Inflammatory macrophage treated with lipopolysaccharide for 4 hours (primary cell): ENCODE measurements at regions not wholly inside any gene's neighbourhood (a gene's known extent, or its start where the extent isn't known, plus 50 kb on each side); places are given as distances from the start of the nearest gene placed in this dataset.

Source experiments
- DNase-seq: peaks from one replicate; pipeline ENCODE4 v3.0.0-alpha.2; 2020

DNA sequence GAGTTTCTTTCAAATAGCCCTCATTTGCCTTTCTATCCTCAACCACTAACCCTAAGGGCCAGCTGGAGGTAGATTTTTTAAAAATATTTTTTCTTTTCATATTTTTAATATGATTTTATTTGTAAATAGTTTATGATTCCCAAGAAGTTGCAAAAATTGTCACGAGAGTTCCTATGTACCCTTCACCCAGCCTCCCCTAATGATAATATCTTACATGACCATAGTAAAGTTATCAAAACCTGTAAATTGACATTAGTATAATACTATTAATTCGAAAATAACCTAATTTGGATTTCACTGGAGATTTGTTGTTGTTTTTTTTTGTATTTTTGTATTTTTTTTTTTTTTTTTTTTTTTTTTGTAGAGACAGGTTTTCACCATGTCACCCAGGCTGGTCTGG is 495.5 kb downstream of the MIAT start:
- no peak for DNase-seq

DNA sequence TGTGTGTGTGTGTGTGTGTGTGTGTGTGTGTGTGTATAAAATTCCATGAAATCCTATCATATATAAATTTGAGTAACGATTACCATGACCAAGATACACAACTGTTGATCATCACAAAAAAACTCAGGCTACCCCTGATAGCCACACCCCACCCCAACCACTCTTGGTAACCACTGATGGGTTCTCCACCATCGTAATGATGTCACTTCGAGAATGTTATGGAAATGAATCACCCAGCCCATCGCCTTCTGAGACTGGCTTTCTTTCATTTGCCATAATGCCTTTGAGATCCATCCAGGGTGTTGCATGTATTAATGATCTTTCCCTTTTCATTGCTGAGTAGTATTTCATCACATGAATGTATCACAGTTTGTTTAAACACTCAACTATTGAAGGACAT is 496.0 kb downstream of the MIAT start:
- no peak for DNase-seq

DNA sequence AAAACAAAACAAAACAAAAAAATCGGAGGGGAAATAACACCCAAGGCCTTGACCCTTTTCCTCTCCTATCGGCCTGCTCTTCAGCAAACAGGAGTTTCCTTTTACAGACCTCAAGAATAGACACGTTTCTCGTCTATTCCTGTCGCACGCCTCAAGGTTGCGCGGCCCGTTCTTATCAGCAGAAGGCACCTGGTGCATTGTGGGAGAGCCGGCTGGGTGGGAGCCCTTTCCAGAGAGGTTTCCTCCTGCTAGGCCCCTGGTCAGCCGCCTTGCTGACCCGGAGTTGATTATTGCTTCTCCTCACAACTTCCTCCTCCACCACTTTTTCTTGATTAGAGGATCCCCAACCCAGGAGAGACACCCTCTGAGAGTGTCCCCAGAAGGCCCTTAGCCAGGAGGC is 497.3 kb downstream of the MIAT start:
- DNase-seq = no peak

DNA sequence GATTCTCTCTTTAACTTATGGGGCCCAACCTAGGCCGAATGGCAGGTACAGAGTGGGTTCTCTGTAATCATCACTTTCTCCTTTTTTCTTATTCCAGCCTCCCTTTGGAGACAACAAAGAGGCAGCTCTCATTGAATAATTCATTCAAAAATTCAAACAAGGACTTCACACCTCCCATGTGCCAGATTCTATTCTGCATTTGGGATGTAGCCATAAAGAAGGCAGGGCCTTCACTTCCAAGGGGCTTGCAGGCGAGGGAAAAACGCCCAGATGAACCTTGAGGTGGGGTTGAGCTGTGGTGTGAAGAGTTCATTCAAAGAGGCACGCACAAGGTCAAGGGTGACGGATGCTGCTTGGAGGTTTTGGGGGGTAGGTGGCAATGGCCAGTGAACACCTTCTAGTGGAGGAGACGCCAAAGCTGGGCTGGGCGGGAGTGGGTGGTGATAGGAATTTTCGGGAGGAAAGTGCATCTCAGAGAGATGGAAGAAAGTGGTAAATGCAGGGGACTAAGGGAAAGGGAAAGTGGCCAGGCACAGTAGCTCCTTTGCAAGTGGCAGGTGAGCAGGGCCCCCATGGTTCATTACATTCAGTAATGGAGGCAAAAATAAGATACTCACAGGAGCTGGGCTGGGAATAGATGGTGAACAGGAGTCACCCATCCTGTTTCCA is 499.6 kb downstream of the MIAT start:
- DNase-seq = no peak

DNA sequence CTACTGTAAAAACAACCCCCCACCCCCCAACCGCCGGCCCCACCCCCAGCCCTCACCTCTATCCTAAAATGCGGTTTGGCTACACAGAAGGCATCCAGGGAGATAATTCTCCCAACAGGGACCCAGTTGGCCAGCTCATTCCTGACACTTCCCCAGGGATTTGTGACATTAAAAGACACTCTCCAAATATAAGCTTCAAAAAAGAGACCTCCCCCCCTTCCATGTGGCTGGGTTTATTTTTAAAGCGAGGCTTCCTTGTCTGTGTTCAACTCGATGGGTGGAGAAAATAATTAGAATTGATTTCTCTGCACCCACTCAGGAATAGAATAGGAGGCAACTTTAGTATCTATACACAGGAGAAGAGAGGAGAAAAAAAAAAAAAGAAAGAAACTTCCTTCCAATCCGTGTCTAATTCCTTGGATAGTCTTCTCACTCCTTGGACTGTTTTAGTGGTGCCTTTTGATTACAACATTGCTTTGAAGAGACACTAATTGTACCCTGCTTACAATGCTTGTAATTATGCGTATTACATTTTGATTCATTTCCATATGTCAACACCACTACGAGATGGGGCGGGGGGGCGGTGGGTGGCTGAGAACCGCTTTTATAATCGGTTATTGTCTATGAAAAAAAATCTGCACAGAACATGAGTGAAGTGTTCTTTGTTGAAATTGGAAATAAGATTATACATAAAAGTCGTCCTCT is 500.4 kb downstream of the MIAT start:
- no peak for DNase-seq

DNA sequence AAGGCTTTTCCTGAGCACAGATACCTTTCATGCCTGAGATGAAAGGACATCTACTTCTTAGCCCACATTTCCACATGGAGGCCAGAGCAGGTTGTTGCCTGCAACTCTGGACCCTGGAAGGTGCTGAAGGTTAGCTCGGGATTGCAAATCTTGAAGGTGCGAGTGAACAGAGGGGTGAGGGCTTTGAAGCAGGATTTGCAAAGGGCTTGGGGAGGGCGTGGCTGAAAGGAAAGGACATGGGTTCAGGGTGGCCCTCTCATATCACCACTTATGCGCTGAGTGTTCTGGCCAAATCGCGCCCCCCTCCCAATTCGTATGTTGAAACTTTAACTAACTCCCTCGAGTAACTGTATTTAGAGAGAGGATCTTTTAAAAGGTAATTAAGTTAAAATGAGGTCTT is 501.6 kb downstream of the MIAT start:
- DNase-seq = no peak

DNA sequence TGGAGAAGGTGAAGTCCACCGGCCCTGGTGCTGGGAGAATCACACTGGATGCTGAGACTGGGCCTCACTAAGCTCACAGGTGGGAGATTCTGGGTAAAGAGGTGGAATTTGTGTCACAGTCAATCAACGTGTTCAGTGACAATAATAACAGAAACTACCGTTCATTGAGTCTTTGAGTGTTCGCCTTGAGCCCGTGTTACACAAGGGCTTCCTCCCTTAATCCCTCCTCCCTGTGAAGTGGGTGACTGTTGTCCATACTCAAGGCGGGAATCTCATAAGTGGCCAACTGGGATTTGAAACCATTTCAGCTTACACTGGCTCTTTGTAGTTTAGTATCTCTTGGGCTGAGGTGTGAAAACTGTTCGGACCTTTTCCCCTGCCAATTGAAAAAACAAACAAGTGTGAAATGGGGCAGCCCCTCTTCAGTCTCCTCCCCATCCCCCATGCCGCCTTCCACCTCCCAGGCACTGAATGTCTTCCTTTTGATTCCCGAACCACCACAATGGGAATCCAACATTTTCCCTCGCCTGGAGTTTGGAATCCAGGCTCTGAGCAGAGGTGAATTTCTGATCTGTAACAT is 502.4 kb downstream of the MIAT start:
- DNase-seq = no peak

DNA sequence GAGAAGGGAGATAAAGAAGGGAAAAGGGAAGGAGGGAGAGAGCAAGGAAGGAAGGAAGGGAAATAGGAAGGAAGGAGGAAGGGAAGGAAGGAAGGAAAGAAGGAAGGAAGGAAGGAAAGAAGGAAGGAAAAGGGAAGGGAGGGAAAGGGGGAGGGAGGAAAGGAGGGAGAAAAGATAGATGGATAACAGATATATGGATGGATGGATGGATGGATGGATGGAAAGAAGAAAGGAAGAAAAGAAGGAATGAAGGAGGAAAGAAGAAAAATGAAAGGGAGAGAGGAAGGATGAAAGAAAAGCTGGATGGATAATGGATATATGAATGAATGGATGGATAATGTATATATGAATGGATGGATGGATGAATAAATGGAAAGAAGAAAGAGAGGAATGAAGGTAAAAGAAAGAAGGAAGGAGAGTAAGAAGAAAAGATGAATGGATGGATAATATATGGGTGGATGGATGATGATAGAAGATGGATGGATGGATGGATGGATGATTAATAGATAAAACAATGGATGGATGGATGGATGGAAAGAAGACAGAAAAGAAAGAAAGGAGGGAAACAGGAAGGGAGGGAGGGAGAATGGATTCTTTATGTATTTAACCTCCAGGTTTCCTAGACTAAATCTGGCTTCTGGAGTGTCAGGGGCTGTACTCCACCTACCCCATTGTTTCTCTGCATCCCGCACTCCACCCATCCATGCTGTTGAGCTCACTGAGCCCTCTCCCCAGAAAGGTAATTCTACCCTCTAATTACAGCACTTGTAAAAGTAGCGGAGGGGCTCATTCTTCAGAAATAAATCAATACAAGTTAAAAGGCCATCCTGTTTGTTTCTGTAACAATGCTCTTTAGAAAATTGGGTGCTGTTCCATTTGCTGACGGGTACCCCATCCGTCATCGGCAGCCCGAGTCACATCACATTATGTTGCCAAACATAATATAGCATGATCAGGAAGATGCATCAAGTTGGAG is 506.1 kb downstream of the MIAT start:
- DNase-seq = no peak

DNA sequence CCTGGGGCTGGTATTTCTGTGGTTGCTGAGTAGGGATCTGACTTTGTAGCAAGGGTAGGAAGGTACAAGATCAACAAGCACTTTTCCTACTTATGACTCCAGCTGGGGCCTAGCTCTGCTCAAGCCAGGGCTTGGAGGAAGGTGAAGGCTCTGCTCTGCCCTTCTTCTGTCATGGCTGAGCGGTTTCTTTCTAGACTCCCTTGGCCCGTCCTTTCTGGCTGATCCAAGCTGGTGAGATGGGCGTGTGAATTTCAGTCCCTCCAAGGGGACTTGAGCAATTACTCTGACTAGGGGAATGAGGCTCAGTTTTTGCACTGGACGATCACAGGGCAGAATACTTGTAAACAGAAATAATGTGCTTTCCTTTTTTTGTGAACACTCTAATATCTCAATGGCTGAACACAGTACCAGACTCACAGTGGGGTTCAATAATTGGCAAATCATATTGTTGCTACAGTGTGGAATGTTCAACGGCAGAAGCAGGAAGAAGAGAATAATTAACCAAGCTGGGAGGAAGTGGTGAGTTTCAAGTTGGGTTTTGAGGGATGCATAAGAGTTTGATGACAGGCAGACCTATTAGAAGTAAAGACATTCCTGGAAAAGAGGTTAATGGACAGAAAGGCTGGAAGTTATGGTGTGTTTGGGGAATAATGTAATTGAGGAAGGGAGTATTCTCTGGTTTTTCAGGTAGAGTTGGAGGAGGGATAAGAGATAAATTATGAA is 507.6 kb downstream of the MIAT start:
- DNase-seq = no peak

DNA sequence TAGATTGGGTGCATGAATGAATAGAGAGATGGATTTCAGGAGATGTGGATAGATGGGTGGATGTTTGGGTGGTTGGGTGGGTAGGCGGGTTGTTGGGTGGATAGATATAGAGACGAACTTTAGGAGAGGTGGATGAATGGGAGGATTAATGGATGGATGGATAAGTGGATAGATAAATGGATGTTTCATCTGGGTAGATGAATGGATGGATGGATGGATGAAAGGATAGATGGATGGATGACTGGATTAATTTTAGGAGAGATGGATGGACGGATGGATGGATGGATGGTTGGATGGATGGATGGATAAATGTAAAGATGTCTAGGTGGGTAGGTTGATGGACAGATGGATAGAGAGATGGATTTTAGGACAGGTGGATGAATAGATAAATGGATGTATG is 511.3 kb downstream of the MIAT start:
- DNase-seq = no peak

DNA sequence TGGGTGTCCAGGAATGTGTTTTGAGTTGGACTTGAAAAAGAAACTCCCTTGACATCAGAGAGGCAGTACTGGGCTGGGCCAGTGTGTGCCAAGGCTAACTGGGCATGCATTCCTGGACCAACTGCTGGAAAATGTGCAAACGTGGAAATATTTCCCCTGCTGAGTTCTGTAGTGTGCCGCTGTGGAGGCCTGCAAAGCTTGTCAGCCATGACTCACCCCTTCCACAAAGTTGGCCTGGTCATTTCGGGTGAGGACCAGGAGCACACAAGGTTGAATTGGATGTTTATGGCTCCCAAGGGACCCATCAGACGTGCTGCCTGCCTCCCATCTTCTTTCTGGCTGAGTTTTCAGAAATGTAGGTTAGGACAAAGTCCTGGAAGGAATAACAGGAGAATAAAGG is 513.1 kb downstream of the MIAT start:
- no peak for DNase-seq

DNA sequence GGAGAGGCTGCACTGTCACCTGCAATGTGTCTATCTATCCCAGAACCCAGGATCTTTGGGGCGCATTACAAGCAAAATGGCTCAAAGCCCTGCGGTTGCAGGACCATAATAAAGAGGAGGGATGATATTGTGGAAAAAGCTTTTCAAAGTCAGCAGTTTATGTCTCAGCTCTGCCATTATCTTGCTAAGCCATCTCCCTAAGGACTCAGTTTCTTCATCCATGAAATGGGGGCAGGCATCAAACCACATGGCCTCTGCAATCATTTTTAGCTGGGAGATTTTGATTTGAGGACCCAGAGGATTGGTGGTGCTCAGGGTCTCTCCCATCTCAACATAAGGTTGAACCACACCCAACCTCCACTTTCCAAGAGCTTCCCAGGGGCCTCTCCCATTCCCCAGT is 513.8 kb downstream of the MIAT start:
- DNase-seq = no peak

DNA sequence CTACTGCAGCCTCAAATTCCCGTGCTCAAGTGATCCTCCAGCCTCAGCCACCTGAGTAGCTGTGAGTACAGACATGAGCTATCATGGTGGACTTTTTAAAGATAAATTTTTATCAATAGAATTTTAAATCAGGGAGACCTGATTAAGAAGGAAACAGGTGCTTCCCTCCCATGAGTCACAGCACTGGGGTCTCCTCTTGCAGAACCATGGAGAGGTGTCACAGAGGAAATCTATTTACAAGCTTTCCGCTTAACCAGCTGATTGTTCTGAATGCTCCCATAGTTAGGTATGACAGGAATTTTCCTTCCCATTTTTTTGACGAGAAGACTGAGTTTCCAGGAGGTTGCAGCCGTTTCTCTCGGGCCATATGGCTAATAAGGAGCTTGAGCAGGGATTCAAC is 516.1 kb downstream of the MIAT start:
- no peak for DNase-seq

DNA sequence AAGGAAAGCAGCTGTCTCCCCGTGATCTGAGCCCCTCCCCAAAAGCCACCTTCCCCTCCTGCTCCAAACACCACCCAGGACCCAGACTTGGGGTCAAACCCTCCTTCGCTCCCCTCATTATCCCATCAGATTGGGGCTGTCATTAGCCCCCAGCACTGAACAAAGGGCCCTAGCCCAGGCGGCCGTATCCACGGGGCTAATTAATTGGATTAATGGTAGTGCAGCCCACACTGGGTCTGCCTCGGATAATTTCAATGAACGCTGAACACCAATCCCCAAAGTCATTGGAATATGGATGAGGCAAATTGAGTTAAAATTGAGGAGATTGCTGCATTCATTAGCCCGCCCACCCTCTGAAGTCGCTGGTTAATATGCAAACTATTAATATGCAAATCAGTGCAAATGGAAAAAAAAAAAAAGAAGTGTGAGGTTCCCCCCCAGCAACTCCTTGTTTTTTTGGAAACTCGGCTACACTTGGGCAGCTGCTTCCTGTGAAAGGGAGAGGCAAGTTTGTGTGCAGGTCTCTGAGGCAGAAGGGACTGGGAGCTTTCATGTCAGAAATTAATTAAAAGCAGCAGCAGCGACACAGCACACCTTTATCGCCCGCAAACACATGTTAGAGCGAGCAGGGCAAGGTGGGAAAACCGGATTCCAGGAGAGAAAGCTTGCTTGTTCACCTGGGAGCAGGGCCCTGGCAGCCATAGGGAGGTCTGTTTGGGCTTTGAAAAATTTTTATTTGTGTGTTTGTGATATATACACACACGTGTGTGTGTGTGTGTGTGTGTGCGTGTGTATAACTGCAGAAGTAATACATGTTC is 517.8 kb downstream of the MIAT start:
- no peak for DNase-seq

DNA sequence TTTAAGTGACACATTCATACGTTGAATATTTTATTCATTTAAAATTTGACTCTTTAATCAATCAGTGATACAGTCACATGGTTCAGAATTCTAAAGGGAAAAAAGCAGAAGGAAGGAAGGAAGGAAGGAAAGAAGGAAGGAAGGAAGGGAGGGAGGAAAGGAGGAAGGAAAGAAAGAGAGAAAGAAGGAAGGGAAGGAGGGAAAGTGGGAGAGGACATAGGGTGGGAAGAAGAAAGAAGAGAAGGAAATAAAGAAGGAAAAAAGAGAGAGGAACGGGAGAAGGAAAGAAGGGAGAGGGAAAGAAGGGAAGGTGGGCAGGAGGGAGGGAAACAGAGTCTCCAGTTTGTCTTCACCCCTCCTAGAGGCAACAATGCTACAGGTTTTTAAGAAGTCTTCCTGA is 518.6 kb downstream of the MIAT start:
- DNase-seq = no peak

DNA sequence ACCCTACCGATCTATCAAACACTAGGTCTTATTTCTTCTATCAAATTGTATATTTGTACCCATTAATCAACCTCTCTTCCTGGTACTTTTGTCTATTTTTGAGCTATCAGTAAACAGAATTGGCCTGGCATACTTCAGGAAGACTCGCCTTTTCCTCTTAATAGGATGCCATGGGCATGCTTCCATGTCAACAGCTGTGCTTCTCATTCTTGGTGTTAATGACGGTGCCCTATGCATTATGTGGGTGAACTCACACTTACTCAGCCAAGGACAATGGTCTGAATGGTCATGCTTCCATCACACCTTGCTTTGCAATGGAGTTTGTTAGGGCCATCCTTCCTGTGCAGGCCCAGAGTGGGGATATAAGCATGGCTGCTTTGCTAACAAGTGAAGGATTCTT is 521.8 kb downstream of the MIAT start:
- no peak for DNase-seq

DNA sequence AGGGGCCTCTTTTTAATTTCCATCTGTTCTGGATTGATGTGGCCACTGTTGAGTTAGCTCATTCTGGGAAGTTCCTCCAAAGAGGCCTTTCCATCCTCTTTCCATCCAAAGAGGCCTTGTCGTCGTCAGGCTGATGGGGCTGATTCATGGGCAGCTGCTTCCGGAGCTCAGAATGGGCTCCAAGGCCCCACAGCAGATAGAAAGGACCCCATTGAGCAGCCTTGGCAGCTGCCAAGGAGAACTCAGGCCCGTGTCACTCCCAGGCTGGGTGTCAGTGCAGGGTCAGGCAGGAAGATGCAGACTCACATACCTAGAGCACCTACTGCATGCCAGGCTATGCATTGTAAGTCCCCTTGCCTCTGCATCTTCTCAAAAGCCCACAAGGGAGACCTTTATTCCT is 524.1 kb downstream of the MIAT start:
- DNase-seq = no peak

DNA sequence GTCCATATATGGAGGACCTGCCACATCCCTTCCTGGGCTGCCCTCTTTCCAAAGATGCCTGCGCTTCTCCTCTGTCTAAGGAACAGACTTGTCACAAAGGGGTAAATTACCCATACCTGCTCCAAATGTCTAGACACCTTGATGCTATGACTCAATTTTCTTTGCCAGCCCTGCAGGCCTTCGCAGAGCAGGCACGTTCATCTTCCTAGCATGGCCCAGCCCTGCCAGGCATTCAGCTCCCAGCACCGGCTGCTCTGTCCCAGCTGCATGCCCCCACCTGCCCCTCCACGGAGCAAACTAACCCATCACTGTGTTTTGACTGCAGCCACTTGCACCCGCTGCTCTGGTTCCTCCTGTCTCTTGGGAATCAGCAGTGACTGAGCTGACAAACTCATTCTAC is 526.1 kb downstream of the MIAT start:
- DNase-seq = no peak

DNA sequence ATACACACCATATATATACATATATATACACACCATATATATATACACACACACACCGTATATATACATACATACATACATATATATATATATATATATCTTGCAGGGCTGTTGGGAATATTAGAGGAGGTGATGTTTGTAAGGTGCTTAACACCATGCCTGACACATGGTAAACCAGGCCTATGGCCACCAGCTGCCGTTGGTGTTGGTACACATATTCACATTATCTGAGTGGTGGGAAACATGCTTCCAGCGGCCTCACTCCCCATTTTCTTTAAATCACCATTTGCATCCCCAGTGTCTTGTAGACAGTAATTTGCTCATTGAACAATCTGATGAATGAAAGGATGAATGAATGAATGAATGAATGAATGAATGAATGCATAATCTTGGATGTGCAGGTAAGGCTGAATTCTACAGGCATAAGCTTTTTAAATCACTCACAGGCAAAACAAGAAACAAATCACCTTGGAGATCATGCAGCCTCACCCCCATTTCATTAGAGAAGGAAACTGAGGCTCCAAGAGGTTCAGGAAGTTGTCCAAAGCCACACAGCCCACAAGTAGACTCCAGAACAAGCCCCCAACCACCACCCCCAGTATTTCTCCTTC is 527.8 kb downstream of the MIAT start:
- no peak for DNase-seq

DNA sequence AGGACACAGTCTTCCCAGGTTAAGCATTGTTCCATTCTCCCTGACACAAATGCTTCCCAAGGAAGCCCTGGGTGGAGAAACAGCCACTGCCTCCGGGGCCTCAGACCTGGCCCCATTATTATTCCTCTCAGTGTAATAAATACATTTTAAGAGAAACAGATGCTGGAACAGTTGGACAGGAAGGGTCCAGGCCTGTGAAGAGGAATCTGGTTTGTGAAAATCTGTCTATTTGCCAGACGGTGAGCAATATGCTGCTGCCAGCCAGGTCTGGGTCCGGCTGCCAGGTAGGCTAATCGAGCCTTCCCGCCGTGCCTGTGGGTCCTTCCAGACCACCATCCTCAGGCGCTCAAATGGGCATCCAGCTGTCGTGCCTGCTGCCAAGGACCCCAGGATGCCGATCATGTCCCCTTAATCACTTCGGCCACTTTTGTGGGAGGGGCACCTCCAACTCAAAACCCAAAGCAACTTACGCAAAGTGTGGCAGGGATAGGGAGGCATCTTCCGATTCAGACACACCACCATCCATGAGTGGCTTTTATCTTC is 528.4 kb downstream of the MIAT start:
- no peak for DNase-seq

DNA sequence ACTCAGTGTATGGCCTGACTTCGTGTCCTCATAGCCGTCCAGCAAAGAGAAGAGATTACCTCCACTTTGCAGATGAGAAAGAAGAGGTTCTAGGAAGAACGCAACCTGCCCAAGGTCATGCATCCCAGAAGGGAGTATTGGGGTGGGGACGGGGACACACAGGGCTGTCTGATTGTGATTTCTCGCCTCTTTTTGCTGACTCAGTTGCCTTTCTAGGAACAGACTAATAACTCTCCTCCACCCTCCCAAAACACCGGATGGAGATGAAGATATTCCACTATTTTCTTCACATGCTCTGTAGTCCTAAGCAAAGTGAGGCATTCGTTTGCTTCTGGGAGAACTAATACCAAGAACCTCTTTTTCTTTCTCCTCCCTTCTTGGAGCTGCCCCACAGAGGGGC is 529.3 kb downstream of the MIAT start:
- DNase-seq = no peak
